ENCODE measurements at regions not wholly inside any gene's neighbourhood (a gene's known extent, or its start where the extent isn't known, plus 50 kb on each side); places are given as distances from the start of the nearest gene placed in this dataset.

- BruUV-seq (replicated peaks) = no TSS peak
- Mint-ChIP-seq H3K4me3 (ENCODE audit: unreplicated experiment) (no peak overlapping the region), H3K4me1 (ENCODE audit: insufficient read depth, unreplicated experiment) (no peaks in the 10 kb centered on the region), H3K36me3 (ENCODE audit: insufficient read depth, unreplicated experiment) (no peaks in the 10 kb centered on the region), H3K9me3 (ENCODE audit: unreplicated experiment) (no peaks in the 10 kb centered on the region), H3K27me3 (ENCODE audit: insufficient read depth, unreplicated experiment) (no peaks in the 10 kb centered on the region), H3K27ac (ENCODE audit: low read depth, unreplicated experiment) (no peak overlapping the region)
- ChIA-PET CTCF (interaction anchor here (0.7 kb wide), 1 partner anchor 18 kb away, joined by 3 read pairs; no protein-coding TSS in a partner anchor), POLR2A (no interaction called here)
- no peak for TF ChIP-seq CTCF (IDR thresholded peaks at IDR 0.05; ENCODE audit: unreplicated experiment)
- intact Hi-C loops (cut with micrococcal nuclease) = no loop called here
- no peak for DNase-seq (ENCODE audit: unreplicated experiment)
Measured at GRCh38 chr15:95610945-95611344, 719.6 kb upstream of the NR2F2 start.

- no TSS peak for BruUV-seq (replicated peaks)
- intact Hi-C loops (cut with micrococcal nuclease) = no loop called here
Measured at GRCh38 chr15:95615436-95615835, 715.1 kb upstream of the NR2F2 start.

GRCh38 chr15:95616306-95616705 is 714.2 kb upstream of the NR2F2 start:
- Mint-ChIP-seq H3K4me3 (ENCODE audit: unreplicated experiment) (no peak overlapping the region), H3K4me1 (ENCODE audit: insufficient read depth, unreplicated experiment) (peaks cover 5% of the 10 kb centered on the region), H3K27me3 (ENCODE audit: insufficient read depth, unreplicated experiment) (no peaks in the 10 kb centered on the region), H3K9me3 (ENCODE audit: unreplicated experiment) (no peaks in the 10 kb centered on the region), H3K27ac (ENCODE audit: low read depth, unreplicated experiment) (no peak overlapping the region), H3K36me3 (ENCODE audit: insufficient read depth, unreplicated experiment) (no peaks in the 10 kb centered on the region)
- DNase-seq (ENCODE audit: unreplicated experiment) = peak; percentile 51
- no TSS peak for BruUV-seq (replicated peaks)
- TF ChIP-seq CTCF (IDR thresholded peaks at IDR 0.05; ENCODE audit: unreplicated experiment) = no peak
- CTCF ChIA-PET = interaction anchor here (0.6 kb wide), 1 partner anchor 508 kb away, joined by 3 read pairs; no protein-coding TSS in a partner anchor
- intact Hi-C loops (cut with micrococcal nuclease) = no loop called here
- POLR2A ChIA-PET = no interaction called here

More at GRCh38 chr15:95615436-95615835, 715.1 kb upstream of the NR2F2 start:
- ChIA-PET CTCF (interaction anchor here (0.5 kb wide), 1 partner anchor 21 kb away, joined by 3 read pairs; no protein-coding TSS in a partner anchor), POLR2A (interaction anchor here (0.6 to 0.7 kb wide), 2 partner anchors 22 to 1603 kb away, joined by 3 read pairs; no protein-coding TSS in a partner anchor)
- Mint-ChIP-seq H3K36me3 (ENCODE audit: insufficient read depth, unreplicated experiment) (no peaks in the 10 kb centered on the region), H3K9me3 (ENCODE audit: unreplicated experiment) (no peaks in the 10 kb centered on the region), H3K4me1 (ENCODE audit: insufficient read depth, unreplicated experiment) (no peaks in the 10 kb centered on the region), H3K27ac (ENCODE audit: low read depth, unreplicated experiment) (no peak overlapping the region), H3K4me3 (ENCODE audit: unreplicated experiment) (no peak overlapping the region), H3K27me3 (ENCODE audit: insufficient read depth, unreplicated experiment) (no peaks in the 10 kb centered on the region)
- no peak for TF ChIP-seq CTCF (IDR thresholded peaks at IDR 0.05; ENCODE audit: unreplicated experiment)
- no peak for DNase-seq (ENCODE audit: unreplicated experiment)

- ChIA-PET CTCF (interaction anchor here (0.6 to 0.7 kb wide), 2 partner anchors 9 to 327 kb away, joined by 3 read pairs; no protein-coding TSS in a partner anchor), POLR2A (interaction anchor here (0.7 kb wide), 1 partner anchor 819 kb away, joined by 3 read pairs; no protein-coding TSS in a partner anchor)
- no peak overlapping the region for H3K4me3 Mint-ChIP-seq (ENCODE audit: unreplicated experiment)
- H3K36me3 Mint-ChIP-seq (ENCODE audit: insufficient read depth, unreplicated experiment) = no peaks in the 10 kb centered on the region
- intact Hi-C loops (cut with micrococcal nuclease) = no loop called here
- peaks cover 5% of the 10 kb centered on the region for H3K4me1 Mint-ChIP-seq (ENCODE audit: insufficient read depth, unreplicated experiment)
- no peaks in the 10 kb centered on the region for H3K27me3 Mint-ChIP-seq (ENCODE audit: insufficient read depth, unreplicated experiment)
- peak; percentile 45 for DNase-seq (ENCODE audit: unreplicated experiment)
- no TSS peak for BruUV-seq (replicated peaks)
- TF ChIP-seq CTCF (IDR thresholded peaks at IDR 0.05; ENCODE audit: unreplicated experiment) = no peak
- peaks cover 10% of the 10 kb centered on the region for H3K9me3 Mint-ChIP-seq (ENCODE audit: unreplicated experiment)
- H3K27ac Mint-ChIP-seq (ENCODE audit: low read depth, unreplicated experiment) = no peak overlapping the region
Measured at GRCh38 chr15:95620934-95621579, 709.4 kb upstream of the NR2F2 start.

Data from MCF 10A (cell line).